HG03575 (cell line): ENCODE measurements at regions not wholly inside any gene's neighbourhood (a gene's known extent, or its start where the extent isn't known, plus 50 kb on each side); places are given as distances from the start of the nearest gene placed in this dataset.

Source experiments
- ATAC-seq: cut with Tn5 transposase; IDR thresholded peaks from one replicate; pipeline ENCODE4 v1.9.1; 2021; ENCODE audit not compliant: unreplicated experiment, insufficient number of reproducible peaks, low FRiP score; ENCODE audit errors: extremely low read depth

DNA sequence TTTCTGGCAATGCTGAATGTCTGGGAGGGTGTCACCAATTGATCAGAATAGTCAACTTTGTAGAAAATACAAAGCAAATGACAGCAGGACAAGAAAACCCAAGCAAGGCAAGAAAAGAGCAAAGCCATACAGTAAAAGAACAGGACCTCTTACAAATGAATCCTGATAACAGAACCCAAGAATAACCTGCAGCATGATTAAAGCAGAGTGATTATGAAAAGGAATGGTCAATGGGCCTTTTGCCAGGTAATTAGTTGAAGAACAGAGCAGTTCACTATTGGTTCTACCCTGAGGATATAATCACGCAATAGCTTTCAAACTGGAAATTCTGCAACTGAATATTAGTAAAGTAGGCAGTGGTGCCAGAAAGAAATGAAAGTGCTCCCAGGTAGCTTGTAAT is 319.8 kb downstream of the FRK start:
- ATAC-seq = no peak

DNA sequence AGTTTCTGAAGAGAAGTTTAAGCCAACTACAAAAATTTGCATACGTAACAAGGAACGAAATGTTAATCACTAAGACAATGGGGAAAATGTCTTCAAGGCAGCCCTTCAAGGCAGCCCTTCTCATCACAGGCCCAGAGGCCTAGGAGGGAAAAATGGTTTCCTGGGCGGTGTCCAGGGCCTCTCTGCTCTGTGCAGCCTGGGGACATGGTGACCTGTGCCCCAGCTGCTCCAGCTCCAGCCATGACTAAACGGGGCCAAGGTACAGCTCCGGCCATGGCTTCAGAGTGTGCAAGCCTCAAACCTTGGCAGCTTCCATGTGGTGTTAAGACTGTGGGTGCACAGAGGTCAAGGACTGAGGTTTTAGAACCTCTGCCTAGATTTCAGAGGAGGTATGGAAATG is 325.1 kb downstream of the FRK start:
- ATAC-seq = no peak

DNA sequence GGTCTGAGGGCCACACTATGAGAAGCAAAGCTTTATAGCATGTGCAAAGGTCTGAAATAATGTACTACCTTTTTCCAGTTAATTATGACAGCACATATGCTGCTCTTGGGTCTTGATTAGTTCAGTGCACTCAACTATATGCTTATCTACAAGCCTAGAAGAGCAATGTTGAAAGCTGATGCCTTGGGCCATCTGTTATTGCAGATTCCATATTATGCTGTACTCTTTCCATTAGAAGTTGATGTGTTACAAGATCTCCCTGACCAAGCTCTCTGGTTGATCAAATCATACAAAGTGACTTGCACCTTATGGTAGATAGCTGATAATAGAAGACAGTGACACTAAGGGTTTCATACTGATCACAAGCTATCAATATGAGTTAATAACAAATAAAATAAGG is 327.3 kb downstream of the FRK start:
- no peak for ATAC-seq

DNA sequence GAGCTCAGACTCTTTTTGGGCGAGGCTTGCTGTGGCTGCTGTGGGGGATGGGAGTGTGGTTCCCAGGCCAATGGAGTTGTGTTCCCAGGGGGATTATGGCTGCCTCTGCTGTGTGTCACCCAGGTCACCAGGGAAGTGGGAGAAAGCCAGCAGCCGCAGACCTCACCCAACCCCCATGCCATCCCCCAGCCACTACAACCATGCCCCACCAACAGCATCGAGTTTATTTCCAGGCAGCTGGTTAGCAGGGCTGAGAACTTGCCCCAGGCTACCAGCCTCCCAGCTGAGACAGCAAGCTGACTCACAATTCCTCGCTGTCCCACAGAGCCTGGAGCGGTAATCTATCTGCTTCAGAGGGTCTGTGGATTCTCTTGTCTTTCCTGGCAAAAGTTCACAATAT is 331.7 kb downstream of the FRK start:
- ATAC-seq = no peak

DNA sequence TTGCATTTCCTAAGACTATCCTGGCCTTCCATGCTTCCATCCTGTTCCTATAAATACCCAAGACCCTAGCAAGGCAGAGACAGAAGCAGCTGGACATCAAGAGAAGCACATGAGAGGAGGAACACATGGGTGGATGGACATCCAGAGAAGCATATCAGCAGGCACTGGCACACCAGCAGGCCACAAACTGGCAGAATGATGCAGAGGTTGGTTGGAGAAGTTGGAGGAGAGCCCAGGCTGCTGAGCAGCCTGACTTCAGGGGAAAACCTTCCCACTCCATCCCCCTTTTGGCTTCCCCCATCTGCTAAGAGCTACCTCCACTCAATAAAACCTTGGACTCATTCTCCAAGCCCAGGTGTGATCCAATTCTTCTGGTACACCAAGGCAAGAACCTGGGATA is 332.5 kb downstream of the FRK start:
- no peak for ATAC-seq

DNA sequence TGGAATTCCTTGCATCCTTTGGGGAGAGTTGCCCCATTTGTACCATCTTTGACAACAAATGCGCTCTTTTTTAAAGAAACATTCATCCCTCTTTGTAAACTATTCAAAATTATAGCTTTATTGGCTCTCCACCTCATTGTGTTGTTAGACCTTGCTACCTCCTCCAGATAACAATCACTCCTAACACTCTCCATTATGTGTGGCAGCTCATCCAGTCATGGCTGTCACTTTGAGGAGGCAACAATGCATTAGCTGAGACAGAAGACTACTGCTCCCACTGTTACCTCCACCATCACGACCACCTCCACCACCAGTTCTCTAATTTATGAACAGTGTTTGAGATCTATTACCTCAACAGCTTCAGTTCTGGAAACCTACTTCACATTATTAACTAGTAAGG is 339.1 kb downstream of the FRK start:
- no peak for ATAC-seq

DNA sequence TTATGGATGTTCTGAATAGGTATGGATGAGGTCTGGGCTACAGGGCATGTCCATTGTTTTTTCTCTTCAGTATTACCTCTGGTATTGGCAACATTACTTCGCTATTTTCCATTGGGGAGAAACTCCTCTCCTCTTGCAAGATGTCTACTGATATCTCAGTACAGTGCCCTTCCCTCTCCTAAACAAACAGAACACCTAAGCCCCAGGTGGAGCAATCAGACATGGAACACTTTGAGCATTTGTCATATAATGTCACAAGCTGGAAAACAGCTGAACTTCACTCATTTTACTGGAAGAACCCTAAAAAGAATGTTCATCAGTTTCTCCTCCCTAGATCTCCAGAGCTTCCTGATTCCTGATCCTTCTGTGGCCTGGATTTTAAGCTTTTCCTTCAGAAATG is 339.8 kb downstream of the FRK start:
- no peak for ATAC-seq

DNA sequence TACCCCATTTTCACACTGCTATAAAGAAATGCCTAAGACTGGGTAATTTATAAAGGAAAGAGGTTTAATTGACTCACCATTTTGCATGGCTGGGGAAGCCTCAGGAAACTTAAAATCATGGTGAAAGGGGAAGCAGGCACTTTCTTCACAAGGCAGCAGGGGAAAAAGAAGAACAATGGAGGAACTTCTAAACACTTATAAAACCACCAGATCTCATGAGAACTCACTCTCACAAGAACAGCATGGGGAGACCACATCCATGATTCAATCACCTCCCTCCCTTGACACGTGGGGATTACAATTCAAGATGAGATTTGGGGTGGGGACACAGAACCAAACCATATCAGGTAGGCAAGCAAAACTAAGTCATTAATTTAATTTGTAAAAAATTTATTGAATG is 343.2 kb downstream of the FRK start:
- peak; percentile 11 for ATAC-seq

DNA sequence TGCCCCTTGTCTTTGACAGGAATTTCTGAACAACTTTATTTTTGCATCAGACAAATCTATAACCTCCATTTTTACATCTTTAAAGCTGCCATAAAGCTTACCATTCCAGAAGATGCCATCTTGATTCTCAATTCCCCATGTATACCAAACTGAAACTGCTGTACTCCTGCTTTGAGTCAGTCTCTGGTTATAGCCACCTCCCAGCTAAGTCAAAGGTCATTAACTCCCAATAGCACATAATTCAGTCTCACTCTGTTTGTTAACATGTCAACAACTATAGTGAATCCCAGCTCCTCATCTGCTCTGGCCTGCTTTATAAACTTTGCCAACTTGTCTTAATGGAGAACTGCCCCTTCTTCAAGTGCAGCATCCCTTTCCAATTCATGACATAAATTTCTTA is 343.6 kb downstream of the FRK start:
- peak; percentile 96 for ATAC-seq

DNA sequence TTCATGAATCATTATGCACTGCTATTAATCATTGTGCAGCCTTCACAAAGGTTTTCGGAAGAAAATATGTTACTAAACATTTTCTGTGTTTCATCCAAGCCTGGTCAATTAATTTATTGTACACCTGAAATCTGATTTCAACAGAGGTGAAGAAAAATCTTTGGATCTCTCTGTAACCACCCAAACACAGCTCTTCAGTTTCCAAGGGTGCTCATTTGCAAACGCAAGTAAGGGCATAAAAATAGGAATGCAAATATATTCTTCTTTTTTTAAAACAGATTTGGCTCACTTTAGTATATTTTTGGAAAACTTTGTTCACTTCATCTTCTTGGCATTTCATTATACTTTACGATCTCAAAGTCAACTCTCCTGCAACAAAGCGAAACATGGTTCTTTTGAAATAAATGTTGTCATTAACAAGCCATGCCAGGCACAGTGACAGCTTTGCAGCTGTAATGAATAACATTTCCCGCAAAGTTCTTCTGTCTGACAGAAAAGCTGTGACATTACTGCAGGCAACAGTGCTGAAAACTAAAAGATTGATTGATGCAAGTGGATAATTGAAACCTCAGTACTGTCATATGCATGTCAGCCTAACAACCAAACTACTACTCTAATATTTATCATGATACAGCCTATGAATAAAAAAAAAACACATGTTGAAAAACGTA is 348.3 kb downstream of the FRK start:
- ATAC-seq = no peak

DNA sequence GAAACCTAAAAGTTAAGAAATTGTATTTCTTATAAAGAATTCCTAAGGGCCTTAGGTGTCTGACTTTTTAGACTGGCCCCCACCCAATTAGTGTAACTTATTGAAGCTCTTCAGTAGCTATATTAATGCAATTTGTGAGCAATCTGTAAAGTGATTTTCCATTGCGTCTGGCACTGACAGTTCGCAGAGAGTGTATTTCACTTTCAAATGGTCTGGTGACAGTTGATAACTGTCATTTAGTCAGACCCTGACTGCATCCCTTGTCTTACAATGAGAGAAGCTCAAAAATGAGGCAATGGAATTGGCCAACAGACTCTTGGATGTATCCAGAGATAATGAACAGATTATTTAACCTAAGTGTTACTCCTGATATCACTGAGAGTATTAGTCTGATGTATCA is 351.8 kb downstream of the FRK start:
- ATAC-seq = no peak

DNA sequence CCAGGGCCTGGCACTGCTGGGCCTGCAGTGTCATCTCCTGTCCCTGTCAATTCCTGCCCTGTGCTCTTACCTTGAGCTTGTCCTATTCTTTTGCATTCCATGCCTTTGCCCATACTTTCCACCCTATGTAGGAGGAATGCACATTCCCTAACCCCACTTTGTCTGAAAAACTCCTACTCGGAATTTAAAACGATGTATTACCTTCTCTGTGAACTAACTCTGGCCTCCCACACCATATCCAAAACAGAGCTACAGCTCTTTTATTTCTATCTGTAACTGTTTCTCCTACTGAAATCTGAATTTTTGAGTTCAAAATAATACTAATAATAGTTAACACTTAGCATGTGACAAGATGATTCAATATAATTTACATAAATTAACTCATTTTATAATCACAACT is 353.7 kb downstream of the FRK start:
- no peak for ATAC-seq

DNA sequence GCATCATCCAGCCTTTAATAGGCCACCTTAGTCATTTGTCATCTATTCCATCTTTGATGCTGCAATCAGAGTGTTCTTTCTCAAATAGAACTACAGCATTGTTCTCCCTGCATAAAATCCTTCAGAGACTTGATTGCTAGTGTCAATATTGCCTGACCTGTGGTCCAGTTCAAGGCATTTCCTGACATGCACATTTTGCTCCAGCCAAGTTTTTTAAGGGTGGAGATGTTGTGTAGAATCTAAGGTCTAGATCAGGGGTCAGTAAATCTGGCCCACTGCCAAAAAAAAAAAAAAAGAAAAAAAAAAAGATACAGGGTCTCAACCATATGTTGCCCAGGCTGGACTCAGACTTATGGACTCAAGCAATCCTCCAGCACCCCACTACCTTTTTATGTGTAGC is 354.4 kb downstream of the FRK start:
- ATAC-seq = no peak

DNA sequence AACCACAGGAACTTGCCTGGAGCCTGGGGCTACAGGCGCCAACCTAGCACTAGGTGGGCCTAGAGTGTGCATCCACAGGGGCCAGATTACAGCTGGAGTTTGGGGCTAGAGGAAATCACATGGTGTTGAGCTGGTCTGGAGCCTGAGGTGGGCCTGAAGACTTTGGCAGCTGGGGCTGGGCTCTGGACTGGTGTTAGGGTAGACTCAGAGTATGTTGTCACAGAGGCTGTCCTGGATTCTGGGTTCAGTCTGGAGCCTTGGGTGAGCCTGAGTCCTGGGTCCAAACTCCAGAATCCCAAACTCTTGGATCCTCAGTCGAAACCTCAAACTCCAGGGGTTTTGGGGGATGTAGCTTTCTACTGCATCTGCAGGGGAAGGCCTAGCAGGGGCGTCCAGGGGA is 356.7 kb downstream of the FRK start:
- ATAC-seq = no peak

DNA sequence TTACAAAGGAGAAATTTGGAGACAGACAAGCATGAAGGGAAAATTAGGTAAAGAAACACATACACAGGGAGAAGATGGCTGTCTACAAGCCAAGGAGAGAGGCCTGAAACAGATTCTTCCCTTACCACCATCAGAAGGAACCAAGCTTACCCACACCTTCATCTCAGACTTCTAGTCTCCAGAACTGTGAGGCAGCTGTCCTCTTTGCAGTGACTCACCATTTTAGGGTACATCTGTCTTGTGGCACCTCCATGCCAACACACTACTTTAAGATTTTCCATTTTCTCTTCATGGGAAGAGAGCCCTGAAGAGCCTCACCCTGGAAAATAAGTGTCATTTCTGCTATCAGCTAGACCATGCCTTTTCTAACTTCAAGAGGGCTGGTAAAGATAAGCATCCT is 369.3 kb downstream of the FRK start:
- ATAC-seq = no peak

DNA sequence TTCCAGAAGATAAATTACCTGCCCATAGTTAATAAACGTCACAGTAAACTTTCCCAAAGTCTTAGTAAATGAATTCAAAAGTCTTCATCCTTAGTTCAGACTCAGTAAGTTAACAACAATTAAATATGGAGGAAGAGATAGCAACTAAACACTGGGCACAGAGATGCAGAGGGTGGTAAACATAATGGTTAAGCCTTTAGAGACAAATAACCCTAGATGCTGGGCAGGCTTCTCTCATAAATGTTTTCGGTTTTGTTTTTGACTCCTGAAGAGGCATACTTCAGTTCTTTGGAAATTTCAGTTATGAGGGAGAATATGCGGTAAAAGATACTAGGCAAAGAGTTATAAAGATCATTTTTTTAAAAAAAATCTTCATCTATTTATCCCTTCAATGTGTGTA is 369.8 kb downstream of the FRK start:
- no peak for ATAC-seq

DNA sequence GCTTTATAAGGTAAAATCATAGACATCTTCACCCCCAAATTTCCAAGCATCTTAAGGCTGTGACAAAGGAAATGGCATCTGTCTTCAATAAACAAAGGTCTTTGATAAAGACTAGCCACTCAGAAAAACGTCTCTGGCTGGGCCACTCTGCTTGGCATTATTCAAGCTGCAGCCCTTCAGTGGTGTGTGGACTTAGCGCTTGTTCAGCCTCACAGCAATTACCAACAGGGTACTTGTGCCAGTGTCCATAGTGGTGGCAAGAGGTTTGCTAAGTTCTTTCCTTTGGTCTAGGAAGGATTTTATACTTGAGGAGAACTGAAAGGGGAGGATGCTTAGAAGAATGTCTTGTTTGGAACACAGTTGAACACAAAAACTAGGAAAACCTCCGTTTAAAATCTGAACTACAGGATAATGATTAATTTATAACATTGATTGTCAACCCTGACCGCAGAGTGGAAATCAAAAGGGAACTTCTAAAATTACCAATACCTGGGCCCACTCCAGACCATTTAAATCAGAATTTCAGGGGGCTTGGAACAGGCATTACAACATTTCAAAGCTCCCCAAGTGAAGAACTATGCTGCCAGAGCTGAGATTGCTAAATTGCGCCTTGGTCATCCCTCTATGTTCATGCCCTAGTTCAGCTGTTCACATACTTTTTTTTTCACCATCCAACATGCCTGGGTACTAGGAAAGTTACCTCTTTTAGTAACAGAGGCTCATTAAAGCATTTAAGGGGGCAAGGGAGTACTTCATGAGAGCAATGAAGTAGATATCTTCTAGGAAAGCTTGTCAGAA is 378.5 kb downstream of the FRK start:
- ATAC-seq = no peak

DNA sequence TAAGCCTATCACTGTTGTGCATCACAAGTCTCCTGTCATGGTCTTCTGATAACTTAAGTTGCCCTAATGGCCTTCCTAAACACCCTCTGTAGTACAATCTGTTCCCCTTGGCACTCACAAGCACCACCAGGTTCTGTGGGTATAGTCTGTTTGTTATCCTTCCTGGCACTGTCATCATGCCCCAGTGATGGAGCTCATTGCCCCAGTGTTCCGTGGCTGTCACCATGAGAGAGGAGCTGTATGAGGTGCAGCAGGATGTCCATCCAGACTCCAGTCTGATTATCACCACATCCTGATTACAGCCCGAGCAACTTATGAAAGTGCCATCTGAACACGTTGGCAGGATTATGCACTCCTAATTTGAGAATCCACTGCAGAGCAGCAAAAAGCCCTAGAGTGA is 380.1 kb downstream of the FRK start:
- ATAC-seq = no peak

DNA sequence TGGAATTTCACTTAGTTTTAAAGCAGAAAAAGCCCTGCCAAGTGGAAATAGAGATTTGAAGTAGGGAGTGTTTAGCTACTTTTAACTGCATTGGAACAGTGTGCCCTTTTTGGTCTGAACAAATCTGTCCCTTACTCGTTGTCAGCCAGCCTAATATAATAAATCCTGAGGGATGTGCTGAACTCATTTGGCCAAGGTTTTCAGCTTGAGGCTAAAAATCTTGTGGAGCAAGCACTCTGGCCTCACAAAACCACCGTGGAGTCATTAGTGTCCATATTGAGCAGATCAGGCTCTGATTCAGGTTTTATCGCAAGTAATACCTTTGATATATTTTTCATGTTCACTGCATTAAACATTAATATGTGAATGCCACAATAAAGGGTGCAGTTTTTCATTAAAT is 383.5 kb downstream of the FRK start:
- no peak for ATAC-seq

DNA sequence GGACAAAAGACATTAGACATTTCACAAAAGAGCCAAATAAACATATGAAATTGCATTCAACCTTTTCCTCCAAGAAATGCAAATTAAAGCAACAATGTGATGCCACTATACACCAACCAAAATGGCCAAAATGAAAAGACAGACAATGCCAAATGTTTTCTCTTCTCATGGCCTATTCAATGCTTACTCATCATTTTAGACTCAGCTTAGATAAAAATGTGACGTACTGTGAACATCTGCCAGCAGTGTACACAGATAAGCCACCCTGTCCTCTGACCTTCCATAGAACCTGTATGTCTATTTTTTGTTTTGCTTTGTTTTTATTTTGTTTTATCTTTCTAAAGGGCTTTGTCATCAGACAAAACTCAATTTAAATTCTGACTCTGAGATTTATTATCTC is 385.2 kb downstream of the FRK start:
- no peak for ATAC-seq

DNA sequence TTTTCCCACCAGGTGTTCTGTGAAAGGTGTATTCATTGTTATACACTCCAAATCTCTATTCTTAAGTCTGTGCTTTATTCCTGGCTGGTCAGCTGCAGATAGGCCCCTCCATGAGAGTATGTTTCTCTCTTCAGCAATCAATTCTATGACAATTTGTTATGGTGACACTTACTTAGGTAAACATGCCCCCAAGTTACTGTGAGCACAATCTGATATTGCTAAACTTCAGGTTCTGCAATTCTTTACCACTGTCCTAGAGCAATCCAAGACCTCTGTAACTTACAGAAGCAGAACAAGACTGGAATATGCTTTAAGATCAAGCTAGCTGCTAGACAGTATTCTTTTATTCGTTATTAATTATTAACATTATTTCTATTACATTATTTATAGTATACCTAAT is 391.9 kb downstream of the FRK start:
- no peak for ATAC-seq
